ENCODE measurements at regions not wholly inside any gene's neighbourhood (a gene's known extent, or its start where the extent isn't known, plus 50 kb on each side); places are given as distances from the start of the nearest gene placed in this dataset.

GRCh38 chr5:82422751-82423181 lies 144.6 kb upstream of the RPS23 start:
- no peak for TF ChIP-seq BRF2 (IDR thresholded peaks at IDR 0.05; ENCODE audit: borderline replicate concordance, insufficient read depth, insufficient read length)
- TF ChIP-seq SIN3B (IDR thresholded peaks at IDR 0.05; ENCODE audit: low read depth) = no peak
- TF ChIP-seq REST (IDR thresholded peaks at IDR 0.05; ENCODE audit: borderline replicate concordance) = no peak; the same call in 1 of the 2 replicates
- TF ChIP-seq REST (CRISPR knock-in tag; IDR thresholded peaks at IDR 0.05; ENCODE audit: low read depth) = no peak
- TF ChIP-seq HNRNPL (IDR thresholded peaks at IDR 0.05; ENCODE audit: low read depth, low read length) = no peak
- peak; percentile 37; the same call in 1 of the 2 replicates for TF ChIP-seq GATA2 (CRISPR knock-in tag; IDR thresholded peaks at IDR 0.05)
- peak; percentile 84 for TF ChIP-seq ZNF175 (CRISPR knock-in tag; IDR thresholded peaks at IDR 0.05; ENCODE audit: low read depth)
